ENCODE measurements at regions not wholly inside any gene's neighbourhood (a gene's known extent, or its start where the extent isn't known, plus 50 kb on each side); places are given as distances from the start of the nearest gene placed in this dataset.

DNA sequence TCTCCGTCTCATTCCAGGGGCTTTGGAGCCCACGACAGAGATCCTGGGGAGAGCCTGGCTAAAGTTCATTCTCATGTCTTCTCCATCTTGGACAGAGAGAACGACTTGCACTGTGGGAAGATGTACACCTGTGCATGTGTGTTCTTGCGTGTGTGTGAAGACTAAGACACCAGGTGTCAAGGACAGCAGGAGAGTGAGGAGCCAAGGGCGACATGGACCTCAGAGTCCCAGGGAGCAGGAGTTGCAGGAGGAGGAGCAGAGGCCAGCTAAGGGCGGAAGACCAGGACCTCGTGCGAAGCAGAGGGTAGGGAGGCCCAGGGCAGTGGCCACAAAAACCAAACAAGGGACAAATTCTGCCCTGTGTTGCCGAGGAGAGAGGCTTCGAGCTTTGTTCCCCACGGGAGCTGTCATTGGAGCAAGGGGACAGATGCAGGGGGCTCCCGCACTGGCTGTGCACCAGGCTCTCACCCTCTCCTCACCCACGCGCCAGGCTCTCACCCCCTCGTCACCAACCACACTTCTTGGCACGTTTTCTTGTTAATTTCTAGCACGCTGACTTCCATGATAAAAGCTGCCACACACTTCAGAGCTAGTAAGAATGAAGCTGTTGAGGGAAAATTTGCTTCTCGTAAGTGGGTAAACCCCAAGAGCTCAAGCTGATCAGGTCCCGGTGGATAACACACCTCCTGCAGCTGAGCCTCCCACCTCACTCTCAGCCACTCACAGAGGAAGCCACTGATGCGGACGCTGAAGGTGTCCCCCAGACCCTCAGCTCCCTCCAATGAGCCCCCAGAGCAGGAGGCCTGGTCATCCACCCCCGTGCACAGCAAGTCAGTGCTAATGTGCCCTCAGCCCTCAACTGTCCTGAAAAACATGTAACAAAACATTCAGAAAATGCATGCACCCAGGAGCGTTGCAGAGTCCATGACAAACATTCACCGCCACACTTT is 62.6 kb downstream of the DLL1 start:
- DNase-seq (ENCODE audit: low read depth), result no peak
- no peak overlapping the region for H3K4me3 ChIP-seq (ENCODE audit: control insufficient read depth, low read depth, low read length)
- no peak for TF ChIP-seq CTCF (IDR thresholded peaks at IDR 0.05; ENCODE audit: control insufficient read depth, insufficient read depth, low read depth, low read length, missing control alignments)

DNA sequence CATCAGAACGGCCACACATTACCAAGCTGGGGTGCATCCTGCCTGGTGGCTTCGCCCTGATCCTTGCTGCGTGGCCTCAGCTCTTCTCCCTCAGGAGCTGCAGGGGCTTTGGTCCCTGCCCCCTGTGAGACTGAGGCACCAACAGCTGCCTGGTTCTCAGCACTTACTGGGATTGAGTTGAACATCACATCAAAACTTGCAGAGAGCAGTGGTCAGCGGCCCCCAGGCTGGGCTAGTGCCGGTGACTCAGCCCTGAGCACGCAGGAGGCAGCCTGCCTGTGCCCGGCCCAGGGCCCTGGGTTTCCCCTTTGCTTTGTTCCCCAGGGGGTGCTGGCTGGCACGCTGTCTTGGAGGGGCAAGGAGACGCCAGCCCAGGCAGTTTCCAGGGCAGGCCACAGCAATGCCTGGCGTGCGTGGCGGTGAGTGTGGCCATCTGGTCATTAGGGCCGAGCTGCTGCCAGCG is 63.3 kb downstream of the DLL1 start:
- no peak overlapping the region for H3K4me3 ChIP-seq (ENCODE audit: control insufficient read depth, low read depth, low read length)
- TF ChIP-seq CTCF (IDR thresholded peaks at IDR 0.05; ENCODE audit: control insufficient read depth, insufficient read depth, low read depth, low read length, missing control alignments), result no peak
- DNase-seq (ENCODE audit: low read depth), result no peak

- TF ChIP-seq CTCF (IDR thresholded peaks at IDR 0.05; ENCODE audit: control insufficient read depth, insufficient read depth, low read depth, low read length, missing control alignments), result no peak
These were observed 64.2 kb downstream of the DLL1 start for GRCh38 chr6:170226647-170227046.

GRCh38 chr6:170225852-170226417 is 64.9 kb downstream of the DLL1 start:
- H3K4me3 ChIP-seq (ENCODE audit: control insufficient read depth, low read depth, low read length), result no peak overlapping the region
- TF ChIP-seq CTCF (IDR thresholded peaks at IDR 0.05; ENCODE audit: control insufficient read depth, insufficient read depth, low read depth, low read length, missing control alignments), result no peak
- no peak for DNase-seq (ENCODE audit: low read depth)

More at GRCh38 chr6:170226647-170227046, 64.2 kb downstream of the DLL1 start:
- no peak for DNase-seq (ENCODE audit: low read depth)
- H3K4me3 ChIP-seq (ENCODE audit: control insufficient read depth, low read depth, low read length), result no peak overlapping the region

DNA sequence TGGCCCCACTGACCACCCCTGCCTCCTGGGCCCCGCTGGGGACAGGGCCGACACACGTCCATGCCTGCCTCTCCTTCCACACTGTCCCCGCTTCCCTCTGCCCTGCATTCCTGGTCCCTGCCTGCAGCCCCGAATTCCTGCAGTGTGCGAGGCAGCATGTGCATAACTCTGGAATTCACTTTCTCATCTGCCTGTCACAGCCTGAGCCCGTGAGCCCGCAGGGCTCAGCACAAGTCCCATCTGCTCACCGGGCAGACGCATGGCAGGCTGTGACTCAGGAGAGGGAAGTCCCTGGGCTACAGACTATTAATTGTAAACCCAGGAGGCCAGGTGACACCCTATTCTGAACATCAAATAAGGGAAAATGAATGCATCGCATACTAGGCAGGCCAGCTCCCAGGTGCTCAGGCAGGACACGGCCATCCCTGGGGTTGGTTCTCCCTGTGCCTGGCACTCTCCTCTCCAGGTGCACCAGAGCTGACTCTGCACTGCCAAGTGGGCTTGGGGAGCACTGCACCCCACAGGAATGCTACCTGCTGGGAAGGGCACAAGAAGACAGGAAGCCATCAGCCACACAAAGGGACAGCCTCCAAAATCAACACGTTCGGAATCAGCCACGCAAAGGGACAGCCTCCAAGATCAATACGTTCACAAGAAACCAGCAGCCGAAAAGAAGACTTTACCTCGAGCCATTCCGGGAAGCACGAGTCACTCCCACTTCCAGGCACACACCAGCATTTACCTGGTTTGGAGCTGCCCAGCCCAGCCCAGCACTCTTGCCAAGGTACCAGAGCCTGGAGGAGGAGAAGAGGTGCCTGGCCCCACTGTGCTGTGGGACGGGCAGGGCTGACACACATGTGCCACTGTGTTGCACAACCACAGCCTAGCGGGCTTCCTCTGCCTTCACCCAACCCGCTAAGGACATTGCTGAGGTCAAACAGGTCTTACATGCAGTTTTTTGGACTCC is 65.9 kb downstream of the DLL1 start:
- no peak for DNase-seq (ENCODE audit: low read depth)
- TF ChIP-seq CTCF (IDR thresholded peaks at IDR 0.05; ENCODE audit: control insufficient read depth, insufficient read depth, low read depth, low read length, missing control alignments), result no peak
- no peak overlapping the region for H3K4me3 ChIP-seq (ENCODE audit: control insufficient read depth, low read depth, low read length)
